Nephron progenitor cell (in vitro differentiated cells): ENCODE measurements at regions not wholly inside any gene's neighbourhood (a gene's known extent, or its start where the extent isn't known, plus 50 kb on each side); places are given as distances from the start of the nearest gene placed in this dataset.

Experiments used
- DNase-seq: peaks from one replicate; pipeline ENCODE4 v3.0.0; 2021
- H3K27ac Mint-ChIP-seq: 2 replicates; pipeline ENCODE4 v1.8.0; 2021; ENCODE audit warnings: mild to moderate bottlenecking, moderate library complexity, mixed read lengths
- H3K27me3 Mint-ChIP-seq: 2 replicates; pipeline ENCODE4 v1.8.0; 2021; ENCODE audit warnings: mild to moderate bottlenecking, low read depth, mixed read lengths; ENCODE audit not compliant: poor library complexity
- H3K36me3 Mint-ChIP-seq: 2 replicates; pipeline ENCODE4 v1.8.0; 2021; ENCODE audit warnings: low read depth, mixed read lengths
- H3K4me1 Mint-ChIP-seq: 2 replicates; pipeline ENCODE4 v1.8.0; 2021; ENCODE audit warnings: mixed read lengths
- H3K4me3 Mint-ChIP-seq: 2 replicates; pipeline ENCODE4 v1.8.0; 2021; ENCODE audit warnings: mild to moderate bottlenecking, moderate library complexity, mixed read lengths
- H3K9me3 Mint-ChIP-seq: 2 replicates; pipeline ENCODE4 v1.8.0; 2021; ENCODE audit warnings: mild to moderate bottlenecking, moderate library complexity, mixed read lengths
- CTCF ChIP-seq: fragments of 200-600 bp; sonication (generic); IDR thresholded peaks from 2 replicates; pipeline ENCODE4 v1.5.0; 2021; ENCODE audit warnings: antibody characterized with exemption

GRCh38 chr9:30116673-30117217, 2267.7 kb upstream of the ACO1 start:
- H3K36me3 Mint-ChIP-seq: no peaks in the 10 kb centered on the region
- no peak overlapping the region for H3K4me3 Mint-ChIP-seq
- TF ChIP-seq CTCF: no peak
- no peaks in the 10 kb centered on the region for H3K27me3 Mint-ChIP-seq
- no peaks in the 10 kb centered on the region for H3K4me1 Mint-ChIP-seq
- no peak overlapping the region for H3K27ac Mint-ChIP-seq
- DNase-seq: no peak
- no peaks in the 10 kb centered on the region for H3K9me3 Mint-ChIP-seq

GRCh38 chr9:30120666-30121065, 2263.8 kb upstream of the ACO1 start:
- DNase-seq: no peak
- Mint-ChIP-seq H3K4me1 (no peaks in the 10 kb centered on the region), H3K36me3 (no peaks in the 10 kb centered on the region), H3K27ac (no peak overlapping the region), H3K4me3 (no peak overlapping the region), H3K27me3 (no peaks in the 10 kb centered on the region), H3K9me3 (no peaks in the 10 kb centered on the region)
- TF ChIP-seq CTCF: no peak

GRCh38 chr9:30121611-30122010, 2262.8 kb upstream of the ACO1 start:
- H3K27ac Mint-ChIP-seq: no peak overlapping the region
- H3K36me3 Mint-ChIP-seq: no peaks in the 10 kb centered on the region
- H3K4me3 Mint-ChIP-seq: no peak overlapping the region
- no peaks in the 10 kb centered on the region for H3K9me3 Mint-ChIP-seq
- TF ChIP-seq CTCF: no peak
- no peaks in the 10 kb centered on the region for H3K4me1 Mint-ChIP-seq
- DNase-seq: no peak
- H3K27me3 Mint-ChIP-seq: no peaks in the 10 kb centered on the region

- H3K4me3 Mint-ChIP-seq: no peak overlapping the region
- H3K9me3 Mint-ChIP-seq: no peaks in the 10 kb centered on the region
- no peaks in the 10 kb centered on the region for H3K36me3 Mint-ChIP-seq
- DNase-seq: no peak
- no peaks in the 10 kb centered on the region for H3K4me1 Mint-ChIP-seq
- TF ChIP-seq CTCF: no peak
- H3K27ac Mint-ChIP-seq: no peak overlapping the region
- H3K27me3 Mint-ChIP-seq: no peaks in the 10 kb centered on the region
These were observed 2258.6 kb upstream of the ACO1 start for GRCh38 chr9:30125881-30126280.

GRCh38 chr9:30127371-30127770, 2257.1 kb upstream of the ACO1 start:
- no peak for TF ChIP-seq CTCF
- H3K27ac Mint-ChIP-seq: no peak overlapping the region
- DNase-seq: no peak
- H3K9me3 Mint-ChIP-seq: no peaks in the 10 kb centered on the region
- no peaks in the 10 kb centered on the region for H3K4me1 Mint-ChIP-seq
- H3K36me3 Mint-ChIP-seq: no peaks in the 10 kb centered on the region
- H3K27me3 Mint-ChIP-seq: no peaks in the 10 kb centered on the region
- H3K4me3 Mint-ChIP-seq: no peak overlapping the region

GRCh38 chr9:30140407-30140806, 2244.0 kb upstream of the ACO1 start:
- Mint-ChIP-seq H3K4me3 (no peak overlapping the region), H3K27me3 (no peaks in the 10 kb centered on the region), H3K27ac (no peak overlapping the region), H3K36me3 (no peaks in the 10 kb centered on the region), H3K9me3 (no peaks in the 10 kb centered on the region), H3K4me1 (no peaks in the 10 kb centered on the region)
- no peak for TF ChIP-seq CTCF
- no peak for DNase-seq
